GM18498 (cell line): ENCODE measurements at regions not wholly inside any gene's neighbourhood (a gene's known extent, or its start where the extent isn't known, plus 50 kb on each side); places are given as distances from the start of the nearest gene placed in this dataset.

ENCODE experiments used
- ATAC-seq: cut with Tn5 transposase; IDR thresholded peaks from one replicate; pipeline ENCODE4 v1.9.1; 2021; ENCODE audit warnings: mild to moderate bottlenecking, moderate library complexity; ENCODE audit not compliant: unreplicated experiment

DNA sequence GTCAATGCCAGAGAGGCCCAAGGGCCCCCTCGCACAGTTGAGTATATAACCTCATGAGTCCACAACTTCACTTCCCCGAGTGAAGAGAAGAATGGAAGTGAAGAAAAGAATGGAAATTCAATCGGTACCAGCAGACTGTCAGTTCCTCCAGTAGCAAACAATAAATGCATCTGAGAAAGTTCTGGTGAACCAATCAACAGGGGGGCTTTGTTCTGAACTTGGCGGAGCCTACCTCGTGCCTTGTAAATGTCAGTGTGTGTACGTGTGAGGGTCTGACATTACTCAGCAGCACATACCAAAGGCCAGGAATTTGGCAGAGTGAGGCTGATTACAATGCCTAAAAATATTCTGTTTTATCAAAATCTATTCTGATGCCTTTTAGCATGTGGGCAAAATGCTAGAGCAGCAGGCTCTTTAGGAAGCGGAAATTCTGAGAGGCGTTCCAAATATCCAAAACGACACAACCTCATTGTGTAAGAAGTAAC is 238.5 kb downstream of the LTN1 start:
- no peak for ATAC-seq

DNA sequence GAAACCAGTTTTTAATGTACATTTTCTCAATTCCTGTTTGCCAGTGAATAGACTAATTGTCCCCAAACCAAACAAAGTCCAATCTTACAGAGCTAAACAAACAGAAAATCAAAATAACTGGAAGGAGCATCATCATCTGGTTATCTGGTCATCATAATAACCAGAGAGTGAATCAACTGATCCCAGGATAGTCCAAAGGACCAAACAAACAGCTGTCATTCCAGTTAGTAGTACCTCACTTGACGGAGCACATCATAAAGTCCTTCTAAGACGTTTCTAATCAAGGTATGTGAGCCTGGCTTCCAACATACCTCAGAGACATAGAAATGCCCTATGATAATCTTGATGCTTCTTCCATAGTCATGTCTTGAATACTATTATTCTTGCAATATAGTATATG is 240.5 kb downstream of the LTN1 start:
- no peak for ATAC-seq

DNA sequence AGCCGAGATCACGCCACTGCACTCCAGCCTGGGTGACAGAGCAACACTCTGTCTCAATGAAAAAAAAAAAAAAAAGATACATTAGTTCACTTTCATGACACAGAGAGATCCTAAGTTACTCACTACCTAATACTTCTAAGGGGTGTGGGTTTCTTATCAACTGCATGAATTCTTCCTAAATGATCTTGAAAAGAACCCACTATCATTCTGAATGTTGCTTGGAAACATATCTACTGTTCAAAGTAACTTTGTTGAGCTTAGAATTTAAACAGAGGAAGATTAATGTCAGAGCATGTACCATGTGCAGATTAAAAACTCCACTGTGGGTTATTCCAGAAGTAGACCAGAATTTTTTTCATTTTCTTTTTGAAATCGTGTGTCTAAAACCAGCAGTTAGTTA is 241.5 kb downstream of the LTN1 start:
- ATAC-seq = no peak

DNA sequence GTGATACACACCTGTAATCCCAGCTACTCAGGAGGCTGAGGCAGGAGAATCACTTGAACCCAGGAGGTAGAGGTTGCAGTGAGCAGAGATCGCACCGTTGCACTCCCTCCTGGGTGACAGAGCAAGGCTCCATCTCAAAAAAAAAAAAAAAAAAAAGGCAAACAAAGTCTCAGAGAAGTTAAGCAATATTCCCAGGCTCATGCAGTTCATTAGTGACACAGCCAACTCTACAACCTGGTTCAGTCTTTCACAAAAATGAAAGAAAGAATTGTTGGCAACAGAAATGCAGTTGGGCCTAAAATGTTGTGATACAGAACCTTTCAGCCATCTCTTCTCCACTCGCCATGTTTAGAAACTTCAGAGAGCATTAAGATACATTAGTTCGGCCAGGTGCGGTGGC is 242.1 kb downstream of the LTN1 start:
- no peak for ATAC-seq

DNA sequence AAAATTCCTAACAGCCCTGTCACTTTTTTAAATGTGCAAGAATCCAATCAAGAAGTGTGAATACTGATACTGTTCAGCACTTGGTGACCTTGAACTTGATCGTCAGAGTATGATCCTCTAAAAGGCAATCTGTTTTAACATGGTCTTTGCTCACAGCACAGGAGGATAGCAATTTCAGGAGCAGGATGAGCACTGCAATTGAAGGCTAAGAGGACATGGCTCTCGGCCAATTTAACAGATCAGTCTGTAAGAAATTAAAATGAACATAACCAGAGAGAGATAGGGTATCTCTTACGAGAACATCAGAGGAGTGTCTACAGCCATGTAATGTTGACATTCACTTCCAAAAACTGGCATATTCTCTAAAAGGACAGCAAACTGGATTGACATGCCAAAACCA is 243.1 kb downstream of the LTN1 start:
- ATAC-seq = no peak

DNA sequence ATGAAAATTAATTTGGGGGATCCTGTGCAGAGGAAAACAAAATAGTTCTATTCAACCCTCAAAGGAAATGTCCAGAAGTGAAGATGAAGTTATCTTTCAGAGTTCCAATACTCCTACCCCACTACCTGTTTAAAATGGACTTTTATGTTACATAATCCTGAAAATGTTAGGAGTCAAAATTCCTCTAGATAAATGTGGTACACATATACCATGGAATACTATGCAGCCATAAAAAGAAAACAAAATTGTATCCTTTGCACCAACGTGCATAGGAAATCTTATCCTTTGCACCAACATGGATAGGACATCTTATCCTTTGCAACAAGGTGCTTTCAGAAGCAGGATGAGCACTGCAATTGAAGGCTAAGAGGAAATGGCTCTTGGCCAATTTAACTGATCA is 245.2 kb downstream of the LTN1 start:
- no peak for ATAC-seq

DNA sequence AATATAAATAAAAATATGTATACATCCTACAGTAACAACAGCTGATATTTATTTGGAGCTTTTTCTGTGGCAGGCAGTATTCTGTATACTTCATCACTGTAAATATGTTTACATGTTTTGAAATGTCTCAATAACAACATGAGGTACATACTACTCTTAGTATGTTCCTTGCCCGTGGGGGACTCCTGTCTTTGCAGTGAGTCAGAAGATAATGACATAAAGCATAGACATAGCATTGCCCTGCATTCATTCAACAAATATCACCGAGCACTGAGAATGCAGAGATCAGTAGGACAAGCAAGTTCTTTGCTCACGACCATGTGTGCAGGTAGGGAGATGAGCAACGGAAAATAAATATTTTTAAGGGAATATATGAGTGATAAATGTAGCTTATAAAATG is 246.5 kb downstream of the LTN1 start:
- no peak for ATAC-seq

DNA sequence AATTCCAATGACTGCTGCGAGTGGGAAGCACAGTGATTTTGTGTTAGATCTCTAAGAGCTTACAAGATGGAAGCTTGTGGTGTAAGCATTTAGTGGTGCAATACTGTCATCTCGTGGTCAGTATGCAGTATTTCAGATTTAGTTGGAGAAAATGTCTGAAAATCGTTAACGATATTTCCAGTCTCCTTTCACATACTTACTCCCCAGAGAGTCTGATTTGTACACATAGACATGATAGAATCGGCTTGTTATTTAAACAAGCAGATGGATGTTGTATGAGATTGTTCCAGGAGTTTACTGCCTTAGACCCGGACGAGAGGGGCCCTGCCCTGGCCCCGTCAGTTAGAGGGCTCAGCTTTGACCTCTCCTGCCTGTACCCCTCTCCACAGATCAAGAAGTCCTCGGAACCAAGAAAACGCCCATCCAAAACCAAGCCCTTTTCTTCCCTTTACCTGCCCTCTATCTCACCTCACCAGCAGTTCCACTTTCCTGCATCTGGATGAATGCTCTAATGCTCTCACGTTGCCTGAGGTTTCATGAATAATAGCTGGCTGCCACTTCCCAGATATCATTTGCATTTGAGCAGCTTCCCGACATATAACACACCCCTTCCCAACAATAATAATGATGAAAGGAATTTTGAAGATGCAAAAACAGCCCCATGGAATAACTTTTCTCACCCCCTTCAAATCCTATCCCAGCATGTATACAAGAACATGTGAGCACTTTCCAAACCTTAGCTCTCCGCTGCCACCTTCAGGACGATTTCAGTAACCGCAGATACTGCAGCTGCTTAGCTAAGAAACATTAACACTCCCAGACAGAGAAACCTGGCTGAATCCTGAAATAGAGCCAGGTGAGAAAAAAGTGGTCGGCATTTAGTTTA is 247.3 kb downstream of the LTN1 start:
- ATAC-seq = peak; percentile 86

DNA sequence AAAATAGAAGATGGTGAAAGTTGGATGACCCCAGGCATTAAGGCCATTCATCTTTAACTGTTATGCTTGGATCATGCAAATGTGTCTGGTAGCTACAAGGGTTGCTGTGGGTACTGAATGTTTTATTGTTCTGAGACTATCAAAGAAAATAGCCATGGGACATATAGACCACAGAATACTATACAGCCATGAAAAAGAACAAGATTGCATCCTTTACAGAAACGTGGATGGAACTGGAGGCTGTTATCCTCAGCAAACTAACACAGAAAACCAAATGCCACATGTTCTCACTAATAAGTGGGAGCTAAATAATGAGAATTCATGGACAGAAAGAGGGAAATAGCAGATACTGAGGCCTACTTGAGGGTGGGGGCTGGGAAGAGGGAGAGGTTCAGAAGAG is 249.0 kb downstream of the LTN1 start:
- ATAC-seq = no peak

DNA sequence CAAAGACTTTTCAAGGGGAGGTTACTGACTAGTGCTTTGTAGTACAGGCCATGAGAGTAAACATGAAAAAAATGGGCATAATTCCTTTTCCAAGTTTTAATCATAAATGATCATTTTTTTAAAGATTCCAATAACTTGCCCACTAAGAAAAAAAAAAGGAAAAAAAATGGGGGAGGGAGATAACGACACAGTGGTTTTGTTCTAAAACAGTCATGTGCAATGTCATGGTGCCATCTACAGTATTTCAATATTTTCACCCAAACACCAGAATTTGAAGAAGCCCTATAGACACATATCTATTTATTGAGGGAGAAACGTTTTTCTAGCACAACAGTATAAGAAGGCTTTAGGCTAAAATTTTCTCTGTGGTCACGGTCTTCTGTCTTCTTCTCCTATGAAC is 250.2 kb downstream of the LTN1 start:
- ATAC-seq = no peak

DNA sequence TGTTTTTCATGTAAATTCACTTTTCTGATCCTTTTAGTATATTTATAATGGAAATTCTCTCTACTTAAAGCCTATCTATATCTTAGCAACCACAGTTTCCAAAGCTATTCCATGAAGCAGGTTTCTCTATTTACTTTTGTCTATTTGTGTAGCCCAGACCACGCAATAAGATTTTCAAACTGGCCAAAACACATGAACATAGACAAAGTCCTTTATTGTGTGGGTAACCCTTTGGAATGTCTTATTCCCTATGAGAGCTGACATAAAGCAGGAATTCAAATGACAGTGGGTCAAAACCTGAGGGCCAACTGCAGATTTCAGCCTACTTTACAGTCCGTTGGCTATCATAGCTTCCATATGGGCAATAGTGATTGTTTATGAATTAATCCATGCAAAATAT is 252.6 kb downstream of the LTN1 start:
- ATAC-seq = no peak

DNA sequence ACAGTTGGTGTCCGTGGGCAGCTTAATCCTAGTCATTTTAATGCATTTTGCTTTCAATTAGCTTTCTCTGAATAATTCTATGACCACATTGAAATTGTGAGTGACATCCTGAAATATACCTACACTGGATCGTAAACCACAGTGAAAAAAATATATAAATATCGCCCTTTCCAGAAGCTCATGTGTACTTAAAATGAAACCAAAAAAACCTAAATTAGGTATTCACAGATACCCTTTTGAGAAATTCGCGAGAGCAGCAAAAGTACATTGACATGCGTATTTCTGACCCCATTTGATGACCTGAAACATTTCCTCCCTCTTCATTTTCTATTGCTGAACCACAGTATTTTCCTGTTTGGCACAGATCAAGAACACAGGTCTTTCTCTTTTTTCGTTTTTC is 253.8 kb downstream of the LTN1 start:
- peak; percentile 67 for ATAC-seq

DNA sequence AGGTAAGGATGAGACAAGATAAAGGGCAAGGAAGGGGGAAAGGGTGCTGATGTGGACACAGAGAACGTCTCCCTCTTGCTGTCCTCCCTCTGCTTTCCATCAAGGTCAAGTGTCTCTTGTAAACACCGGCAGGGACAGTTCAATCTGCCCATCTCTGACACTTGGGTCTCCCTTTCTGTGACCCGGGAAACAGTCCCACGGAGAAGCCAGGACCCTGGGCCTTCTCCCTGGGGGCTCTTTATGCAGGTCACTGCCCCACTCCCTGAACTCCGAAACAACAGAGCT is 254.3 kb downstream of the LTN1 start:
- no peak for ATAC-seq

DNA sequence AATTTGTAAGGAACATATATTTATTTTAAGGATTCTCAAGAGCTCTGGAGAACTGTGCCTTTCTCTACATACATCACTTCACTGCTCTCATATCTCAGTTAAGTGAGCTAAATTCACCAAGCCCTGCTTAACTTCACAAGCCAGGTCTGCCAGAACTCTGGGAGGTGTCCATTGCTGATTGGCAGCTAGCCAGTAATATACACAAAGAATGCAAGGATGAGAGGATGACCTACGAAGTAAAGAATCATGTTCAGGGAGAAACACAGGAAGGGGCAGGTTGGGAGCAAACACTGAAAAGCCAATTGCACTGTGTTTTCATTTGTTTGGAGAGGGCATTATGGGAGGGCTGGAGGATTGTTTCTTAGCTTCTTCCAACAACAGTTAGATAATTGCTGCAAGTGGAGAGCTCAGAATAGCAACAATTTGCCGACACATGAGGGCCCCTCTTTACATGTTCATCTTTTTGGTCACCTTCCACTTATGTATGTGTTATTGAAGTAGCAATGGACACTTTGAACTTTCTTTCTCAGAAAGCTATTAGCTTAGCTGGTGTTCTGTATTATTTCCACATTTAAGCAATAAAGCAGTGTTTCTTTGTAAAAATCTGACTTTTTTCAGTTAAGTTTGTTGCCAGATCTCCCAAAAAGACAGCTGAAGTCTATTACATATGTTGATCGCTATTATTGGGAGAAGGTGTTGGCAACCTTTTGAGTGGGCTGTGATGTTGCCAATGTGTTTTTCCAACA is 254.8 kb downstream of the LTN1 start:
- no peak for ATAC-seq

DNA sequence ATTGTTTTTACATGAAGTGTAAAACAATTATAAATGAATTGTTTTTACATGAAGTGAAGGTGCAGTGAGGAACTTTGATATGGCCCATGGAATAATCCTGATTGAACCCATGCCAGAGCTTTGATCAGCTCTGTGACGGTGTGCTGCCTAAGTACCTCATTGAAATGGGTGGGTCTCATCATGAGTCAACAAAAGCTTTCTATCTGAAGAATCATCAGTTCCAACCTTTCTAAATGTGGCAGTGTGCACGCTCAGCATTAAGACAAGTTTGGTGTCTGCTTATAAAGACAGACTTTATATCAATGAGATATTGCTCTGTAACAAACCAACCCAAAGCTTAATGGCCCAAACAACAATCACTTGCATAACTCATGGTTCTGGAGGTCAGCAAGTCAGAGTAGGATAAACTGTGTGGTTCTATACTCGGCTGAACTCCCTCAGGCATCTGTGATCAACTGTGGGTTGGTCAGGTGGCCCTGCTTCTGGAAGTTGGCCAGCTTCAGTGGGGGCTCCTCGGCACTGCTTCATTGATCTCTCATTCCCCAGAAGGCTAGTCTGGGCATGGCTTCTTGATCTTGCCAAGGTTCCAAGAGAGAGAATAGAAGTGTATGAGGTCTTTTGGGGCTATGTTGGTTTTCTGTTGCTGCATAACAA is 258.0 kb downstream of the LTN1 start:
- ATAC-seq = no peak

DNA sequence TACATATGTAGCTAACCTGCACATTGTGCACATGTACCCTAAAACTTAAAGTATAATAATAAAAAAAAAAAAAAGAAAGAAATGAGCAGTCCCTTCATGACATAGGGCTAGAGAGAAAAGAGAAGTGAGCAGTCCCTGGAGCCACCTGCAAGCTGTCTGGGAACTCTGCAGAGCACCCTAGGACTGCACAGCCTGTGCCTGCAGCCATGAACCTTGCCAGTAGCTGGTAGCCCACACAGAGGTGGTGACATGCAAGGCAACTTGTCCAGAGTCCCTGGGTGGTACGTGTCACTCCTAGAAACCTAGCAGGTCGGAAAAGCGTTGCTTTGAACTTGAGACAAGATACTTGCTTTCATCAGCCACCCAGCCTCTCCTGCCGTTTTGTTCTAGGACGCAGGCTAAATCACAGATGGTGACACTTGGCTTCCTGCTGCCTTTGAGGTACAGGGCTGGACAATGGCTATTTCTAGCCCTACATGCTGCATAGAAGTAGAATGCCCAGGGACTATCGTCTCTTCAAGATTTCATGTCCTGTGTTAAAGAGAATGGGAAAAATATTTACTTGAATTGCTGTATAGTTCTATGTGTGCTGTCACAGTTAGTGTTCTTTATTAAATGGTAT is 260.9 kb downstream of the LTN1 start:
- ATAC-seq = no peak

DNA sequence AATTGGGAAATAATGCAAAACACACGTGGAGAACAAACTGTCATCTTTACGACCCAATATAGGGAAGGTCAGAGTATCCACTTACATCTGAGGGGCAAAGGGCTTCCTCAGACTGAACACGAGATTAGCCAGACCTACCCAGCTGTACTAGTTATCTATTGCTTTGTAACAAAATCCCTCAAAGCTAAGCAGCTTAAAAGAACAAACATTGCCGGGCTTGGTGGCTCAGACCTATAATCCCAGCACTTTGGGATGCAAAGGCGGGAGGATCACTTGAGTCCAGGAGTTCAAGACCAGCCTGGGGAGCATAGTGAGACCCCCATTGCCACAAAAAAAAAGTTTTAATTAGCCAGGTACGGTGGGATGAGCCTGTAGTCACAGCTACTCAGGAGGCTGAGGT is 262.8 kb downstream of the LTN1 start:
- ATAC-seq = no peak

DNA sequence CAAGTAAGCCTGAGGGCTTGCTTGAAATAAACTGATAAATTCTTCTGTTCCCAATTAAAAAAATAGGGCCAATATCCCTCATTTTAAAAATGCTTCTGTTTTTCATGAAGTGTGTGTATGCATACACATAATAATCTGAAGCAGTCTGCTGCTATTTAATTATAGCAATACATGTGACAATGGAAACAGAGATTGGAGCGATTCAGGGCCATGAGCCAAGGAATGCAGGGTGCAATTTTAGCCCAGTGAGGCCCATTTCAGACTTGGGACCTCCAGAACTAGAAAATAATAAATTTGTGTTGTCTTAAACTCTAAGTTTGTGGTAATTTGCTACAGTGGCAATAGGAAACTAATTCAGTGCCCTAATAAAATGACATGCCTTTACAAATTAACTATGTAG is 264.9 kb downstream of the LTN1 start:
- ATAC-seq = no peak

DNA sequence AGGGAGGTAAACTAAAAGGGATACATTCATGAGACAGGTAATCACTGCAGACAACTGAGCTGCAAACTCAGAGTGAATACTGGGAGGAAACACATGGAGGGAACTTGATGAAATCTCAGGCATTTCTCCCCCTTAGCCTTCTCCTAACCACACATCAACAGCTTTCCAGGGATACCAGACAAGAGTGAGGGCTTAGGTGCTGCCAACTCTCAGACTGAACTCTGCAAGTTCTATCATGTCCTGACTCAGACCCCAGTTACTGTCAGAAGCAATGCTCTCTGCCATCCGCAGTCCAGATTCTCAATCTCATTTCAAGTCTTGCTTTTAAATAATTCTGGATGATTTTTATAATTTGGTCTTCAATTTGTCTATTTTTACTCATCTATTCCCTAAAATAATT is 267.3 kb downstream of the LTN1 start:
- ATAC-seq = no peak

DNA sequence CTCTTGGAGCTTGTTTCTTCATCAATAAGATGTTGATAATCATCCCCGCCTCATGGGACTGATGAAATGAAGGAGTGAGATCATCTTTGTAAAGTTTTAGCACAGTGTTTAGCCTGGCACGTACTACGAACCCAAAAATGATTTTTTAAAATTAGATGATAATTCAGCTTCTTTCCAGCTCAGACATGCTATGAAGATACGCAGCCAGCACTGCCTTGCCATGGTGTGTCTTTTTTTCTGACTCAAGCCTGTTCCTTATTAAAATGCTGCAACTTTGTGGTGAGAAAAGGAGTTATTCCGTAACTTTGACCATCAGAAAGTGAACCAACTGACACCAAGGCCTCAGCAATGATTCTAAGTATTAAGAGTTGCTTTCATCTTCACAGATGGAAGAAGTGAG is 269.0 kb downstream of the LTN1 start:
- no peak for ATAC-seq

DNA sequence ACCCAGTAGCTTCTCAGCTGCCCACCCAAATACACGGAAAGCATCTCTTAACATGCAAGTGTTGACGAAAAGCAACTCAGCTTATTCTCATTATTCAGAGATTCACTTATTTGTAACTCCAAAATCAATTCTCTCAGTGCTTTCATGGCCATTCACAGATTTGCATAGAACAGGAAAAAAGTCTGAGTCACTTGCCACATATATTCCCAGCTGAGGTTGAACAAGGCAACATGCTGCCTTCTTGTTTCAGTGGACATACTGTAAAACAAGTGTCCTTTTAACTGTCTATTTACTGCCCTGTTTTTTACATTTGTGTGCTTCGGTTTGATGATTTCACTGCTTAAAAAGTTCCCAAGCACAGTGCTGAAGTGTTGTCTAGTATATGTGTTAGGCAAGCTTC is 273.0 kb downstream of the LTN1 start:
- no peak for ATAC-seq
